ENCODE measurements at regions not wholly inside any gene's neighbourhood (a gene's known extent, or its start where the extent isn't known, plus 50 kb on each side); places are given as distances from the start of the nearest gene placed in this dataset.

GRCh38 chr5:58255970-58256369, 203.9 kb downstream of the PLK2 start:
- no peak for DNase-seq (ENCODE audit: low spot score)

DNA sequence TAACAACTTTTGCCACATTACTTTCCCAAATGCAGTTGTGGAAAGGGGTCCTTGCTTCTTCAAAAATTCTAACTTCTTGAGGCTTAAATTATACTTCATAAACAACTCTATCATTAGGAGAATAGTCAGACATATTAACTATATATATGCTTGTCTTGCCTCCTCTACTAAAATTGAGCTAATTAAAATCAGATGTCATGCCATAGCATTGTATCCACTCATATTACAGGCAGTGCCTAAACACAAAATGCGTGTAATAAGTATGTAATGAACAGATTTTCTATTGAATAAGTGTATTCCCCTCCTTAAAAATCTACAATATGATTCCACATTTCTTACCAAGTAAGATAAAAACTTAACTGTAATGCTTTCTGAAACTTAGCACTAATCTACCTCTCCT, 204.5 kb downstream of the PLK2 start:
- no peak for DNase-seq (ENCODE audit: low spot score)

DNA sequence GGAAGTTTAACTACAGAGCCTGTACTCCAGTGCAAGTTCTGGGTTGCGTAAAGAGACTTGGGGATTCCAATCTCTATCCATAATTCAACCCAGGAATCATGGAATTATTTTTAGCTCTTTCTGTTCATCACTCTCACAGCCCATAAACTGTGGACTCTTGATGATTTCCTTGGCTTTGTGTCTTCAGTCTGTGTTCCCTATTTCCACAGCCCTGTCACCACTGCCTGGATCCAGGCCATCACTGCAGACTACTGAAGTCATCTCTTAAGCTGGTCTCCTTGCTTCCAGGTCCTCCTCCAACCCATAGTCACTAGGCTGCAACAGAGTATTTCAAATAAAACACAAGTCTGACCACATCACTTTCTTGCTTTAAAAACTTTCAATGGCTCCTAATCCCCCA, 211.7 kb downstream of the PLK2 start:
- no peak for DNase-seq (ENCODE audit: low spot score)

DNA sequence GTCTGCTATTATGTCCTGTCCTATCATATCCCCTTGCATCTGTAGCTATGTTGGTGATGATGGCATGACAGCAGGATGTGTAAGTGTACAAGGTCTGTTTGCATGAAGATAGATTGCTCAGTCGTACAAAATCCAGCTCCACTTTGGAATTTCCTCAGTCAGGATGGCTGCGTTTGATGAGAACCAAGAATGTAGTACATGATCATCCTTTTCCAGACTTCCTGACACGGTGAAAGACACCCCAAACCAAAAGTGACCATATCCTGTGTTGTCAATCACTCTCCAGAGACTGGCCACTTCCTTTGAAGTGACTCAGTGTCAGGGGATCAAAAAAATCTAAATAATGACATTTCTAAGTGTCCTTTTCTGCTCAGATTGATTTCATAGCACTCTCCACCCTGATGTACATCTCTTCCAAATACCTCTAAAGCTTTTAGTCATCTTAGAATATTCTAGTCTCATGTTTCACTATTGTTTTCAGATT, 213.4 kb downstream of the PLK2 start:
- no peak for DNase-seq (ENCODE audit: low spot score)

- DNase-seq (ENCODE audit: low spot score): no peak
Measured at GRCh38 chr5:58245476-58245840, 214.4 kb downstream of the PLK2 start.

DNA sequence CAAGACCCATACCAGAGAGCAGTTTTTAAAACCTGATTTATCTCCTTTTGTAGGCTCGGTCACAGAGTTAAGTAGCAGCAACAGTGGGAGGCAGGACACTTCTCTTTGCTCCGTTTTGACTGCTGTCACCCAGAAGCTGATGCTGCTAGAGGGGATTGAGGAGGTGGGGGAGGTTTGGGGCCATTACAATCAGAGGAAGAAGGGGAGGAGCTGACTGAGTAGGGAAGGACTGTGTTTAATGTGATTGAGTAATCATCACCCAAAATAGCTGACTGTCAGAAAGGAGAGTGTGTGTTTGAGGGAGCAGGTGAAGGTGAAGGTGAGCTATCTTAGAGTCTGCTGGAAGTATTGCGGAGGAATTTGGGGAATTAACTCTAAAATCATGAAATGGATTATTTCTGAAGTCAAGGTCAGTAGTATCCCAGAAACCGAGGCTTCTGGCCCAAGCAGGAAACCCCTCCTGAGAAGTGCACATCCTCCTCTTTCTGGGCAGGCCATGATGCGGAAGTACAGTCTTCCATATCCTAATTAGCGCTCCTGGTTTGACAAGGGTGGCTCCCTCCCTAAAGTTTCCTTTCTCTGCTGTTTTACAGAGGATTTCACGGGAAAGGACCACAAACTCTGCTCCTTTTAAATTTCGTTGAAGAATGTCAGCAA, 214.9 kb downstream of the PLK2 start:
- no peak for DNase-seq (ENCODE audit: low spot score)

GRCh38 chr5:58241389-58241788, 218.5 kb downstream of the PLK2 start:
- DNase-seq (ENCODE audit: low spot score): no peak

- DNase-seq (ENCODE audit: low spot score): no peak
Measured at GRCh38 chr5:58240322-58240721, 219.6 kb downstream of the PLK2 start.

DNA sequence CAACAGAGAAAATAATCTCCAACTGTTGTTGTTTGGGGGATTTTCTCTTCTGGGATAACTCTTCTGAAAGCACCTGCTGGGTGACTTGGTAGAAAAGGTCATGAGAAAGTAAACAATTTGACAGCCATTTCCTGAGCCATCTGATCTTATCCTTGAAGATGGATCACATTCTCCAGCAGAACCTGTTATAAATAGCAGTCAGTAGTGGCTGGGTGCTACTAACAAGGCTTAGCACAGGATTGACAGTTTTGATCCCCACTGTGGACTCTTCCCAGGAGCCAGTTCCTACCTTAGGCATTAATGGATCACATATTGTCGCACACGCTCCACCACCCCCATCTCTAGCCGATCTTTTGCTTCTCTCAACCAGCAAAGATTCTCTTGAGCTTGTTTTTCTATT, 220.2 kb downstream of the PLK2 start:
- no peak for DNase-seq (ENCODE audit: low spot score)

GRCh38 chr5:58239045-58239444, 220.8 kb downstream of the PLK2 start:
- no peak for DNase-seq (ENCODE audit: low spot score)

DNA sequence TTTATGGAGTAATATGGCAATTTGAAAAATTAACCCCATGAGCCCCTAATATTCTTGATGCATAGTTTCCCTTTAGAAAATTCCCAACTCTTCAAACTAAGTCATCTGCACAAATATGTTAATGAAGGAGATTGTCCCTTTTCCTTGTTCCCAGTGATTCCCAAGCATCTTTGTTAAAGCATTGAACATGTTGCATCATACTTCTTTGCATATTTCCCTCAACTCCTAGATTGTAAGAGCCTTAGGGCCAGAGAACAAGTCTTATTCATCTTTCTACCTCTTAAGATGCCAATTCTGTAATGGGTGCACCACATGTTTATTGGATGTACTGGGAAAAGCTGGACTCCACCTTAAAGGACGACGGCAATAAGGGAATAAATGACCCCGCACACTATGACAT, 223.4 kb downstream of the PLK2 start:
- no peak for DNase-seq (ENCODE audit: low spot score)

GRCh38 chr5:58235299-58235698, 224.6 kb downstream of the PLK2 start:
- no peak for DNase-seq (ENCODE audit: low spot score)

DNA sequence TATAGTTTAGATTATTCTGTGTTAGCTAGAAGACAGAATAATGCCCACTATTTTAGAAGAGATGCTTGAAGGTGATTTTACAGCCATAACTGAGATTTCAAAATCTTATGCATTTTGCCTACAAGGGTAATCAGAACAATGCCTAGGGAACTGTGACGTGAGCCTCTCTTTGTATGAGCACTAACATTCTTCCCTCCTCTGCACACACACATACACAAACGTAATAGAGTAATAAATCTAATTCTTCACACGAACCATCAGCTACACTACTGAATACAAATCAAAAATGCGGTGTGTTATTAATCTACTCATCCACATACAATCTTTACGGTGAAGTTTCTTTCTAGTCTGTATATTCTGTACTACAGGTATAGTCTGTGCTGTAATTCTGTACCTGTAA, 227.8 kb downstream of the PLK2 start:
- DNase-seq (ENCODE audit: low spot score): no peak

GRCh38 chr5:58231041-58231440, 228.8 kb downstream of the PLK2 start:
- no peak for DNase-seq (ENCODE audit: low spot score)

GRCh38 chr5:58228896-58229295, 231.0 kb downstream of the PLK2 start:
- DNase-seq (ENCODE audit: low spot score): no peak

DNA sequence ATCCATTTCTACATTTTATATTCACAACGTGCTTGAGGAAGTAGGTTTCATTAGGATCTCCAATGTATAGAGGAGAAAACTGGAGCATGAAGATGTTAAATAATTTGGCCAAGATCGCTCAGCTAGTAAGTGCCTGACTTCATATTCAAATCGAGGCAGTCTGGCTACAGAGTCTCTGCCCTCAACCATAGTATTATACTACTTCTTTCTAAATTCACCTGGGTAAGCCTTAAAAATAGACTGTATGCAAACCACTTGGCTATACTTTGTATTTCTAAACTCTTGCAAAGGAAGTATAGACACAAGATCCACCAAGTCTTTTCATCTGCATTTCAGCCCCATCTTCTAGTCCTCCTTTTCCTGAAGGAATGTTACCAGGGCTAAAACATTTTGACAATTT, 232.0 kb downstream of the PLK2 start:
- no peak for DNase-seq (ENCODE audit: low spot score)

GRCh38 chr5:58224661-58225060, 235.2 kb downstream of the PLK2 start:
- no peak for DNase-seq (ENCODE audit: low spot score)

GRCh38 chr5:58224221-58224620, 235.7 kb downstream of the PLK2 start:
- DNase-seq (ENCODE audit: low spot score): no peak

GRCh38 chr5:58215364-58215763, 244.5 kb downstream of the PLK2 start:
- DNase-seq (ENCODE audit: low spot score): no peak

DNA sequence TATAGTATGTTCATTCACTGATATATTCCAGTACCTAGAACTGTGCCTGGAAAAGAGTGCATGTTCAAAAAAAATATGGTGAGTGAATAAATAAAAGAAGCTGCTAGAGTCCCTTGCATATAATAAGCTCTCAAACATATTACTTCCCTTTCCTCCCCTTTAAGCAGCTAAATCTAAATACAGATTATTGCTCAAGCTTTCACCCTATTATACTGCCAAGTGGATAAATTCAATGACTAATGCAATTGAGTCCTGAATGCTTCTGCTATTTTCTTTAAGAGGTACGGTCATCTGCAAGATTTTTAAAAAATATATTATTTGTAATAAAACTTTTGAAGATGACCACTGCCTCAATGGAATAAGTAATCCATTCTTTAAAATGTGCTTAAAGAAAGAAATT, 248.4 kb downstream of the PLK2 start:
- no peak for DNase-seq (ENCODE audit: low spot score)

DNA sequence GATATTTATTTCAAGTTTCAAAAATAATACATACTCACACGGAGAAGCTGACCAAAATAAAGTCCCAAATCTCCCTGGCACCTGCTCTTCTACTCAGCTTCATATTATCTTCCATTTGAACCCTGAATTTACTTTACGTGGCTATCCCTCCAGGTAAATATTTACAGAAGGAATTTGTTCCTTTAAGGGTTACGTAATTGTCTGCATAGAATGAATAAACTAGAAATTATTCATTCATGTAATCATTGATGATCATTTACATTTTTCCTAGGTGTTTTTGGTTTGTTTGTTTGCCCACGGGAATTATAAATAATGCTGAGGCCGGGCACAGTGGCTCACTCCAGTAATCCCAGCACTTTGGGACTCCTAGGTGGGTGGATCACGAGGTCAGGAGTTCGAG, 251.2 kb downstream of the PLK2 start:
- DNase-seq (ENCODE audit: low spot score): no peak

GRCh38 chr5:58207076-58207475, 252.8 kb downstream of the PLK2 start:
- no peak for DNase-seq (ENCODE audit: low spot score)

DNA sequence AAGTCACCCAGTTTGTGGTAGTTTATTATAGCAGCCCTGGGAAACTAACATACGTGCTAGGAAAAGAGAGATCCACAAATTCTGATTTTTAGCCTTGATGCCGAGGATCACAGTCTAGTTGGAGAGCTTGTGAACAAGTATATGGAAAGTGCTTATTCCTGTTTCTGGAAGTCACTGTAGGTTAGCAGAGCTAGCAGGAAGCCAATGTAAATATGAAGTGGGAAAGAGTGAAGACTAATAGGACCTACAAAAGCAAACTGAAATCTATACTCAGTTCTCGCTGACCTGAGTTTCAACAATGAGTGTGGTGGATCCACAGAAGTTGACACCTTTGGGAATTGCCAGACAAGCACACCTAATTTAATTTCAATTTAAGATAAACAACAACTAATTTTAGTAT, 254.9 kb downstream of the PLK2 start:
- DNase-seq (ENCODE audit: low spot score): no peak

- DNase-seq (ENCODE audit: low spot score): no peak
Measured at GRCh38 chr5:58202941-58203444, 256.9 kb downstream of the PLK2 start.
